Lung (tissue), 11 donors: ENCODE measurements at regions not wholly inside any gene's neighbourhood (a gene's known extent, or its start where the extent isn't known, plus 50 kb on each side); places are given as distances from the start of the nearest gene placed in this dataset.
"Not testable (repeated sequence)": the region's sequence is repeated elsewhere in the genome, so short reads cannot be mapped to it uniquely, and the experiment has no call there.

Experiments used
- ATAC-seq: fragments of 200-7000 bp; cut with Tn5 transposase; one replicate; pipeline ENCODE4 v1.9.1; 2020; ENCODE audit warnings: moderate number of reproducible peaks; ENCODE audit not compliant: insufficient read depth, low FRiP score
- DNase-seq, 3 donors: peaks; one replicate each; pipeline ENCODE4 v3.0.0-alpha.2; 2013 to 2017
- H3K27ac ChIP-seq, 2 donors: one replicate each; pipeline ENCODE4 v1.5.1; 2013; ENCODE audit warnings: mild to moderate bottlenecking in 2 of 2, moderate library complexity in 2 of 2, control low read depth in 1 of 2, inconsistent platforms in 1 of 2, low read depth in 1 of 2, low read length in 1 of 2
- H3K27me3 ChIP-seq, 3 donors: one replicate each; pipeline ENCODE4 v1.5.1; 2013; ENCODE audit warnings: low read length in 2 of 3; ENCODE audit not compliant: control insufficient read depth in 3 of 3, insufficient read depth in 3 of 3
- H3K36me3 ChIP-seq, 4 donors: one replicate each; pipeline ENCODE4 v1.5.1; 2013; ENCODE audit warnings: low read length in 4 of 4, mild to moderate bottlenecking in 1 of 4, moderate library complexity in 1 of 4; ENCODE audit not compliant: control insufficient read depth in 4 of 4, insufficient read depth in 4 of 4
- H3K4me1 ChIP-seq, 5 donors: one replicate each; pipeline ENCODE4 v1.5.1; 2013; ENCODE audit warnings: low read length in 5 of 5, mild to moderate bottlenecking in 2 of 5, moderate library complexity in 1 of 5; ENCODE audit not compliant: control insufficient read depth in 5 of 5, insufficient read depth in 5 of 5
- H3K4me3 ChIP-seq: one replicate; pipeline ENCODE4 v1.5.1; 2013; ENCODE audit warnings: mild to moderate bottlenecking, control low read depth, moderate library complexity
- H3K9ac ChIP-seq, 2 donors: one replicate each; pipeline ENCODE4 v1.5.1; 2013; ENCODE audit warnings: low read length in 2 of 2, control low read depth in 1 of 2; ENCODE audit not compliant: insufficient read depth in 1 of 2
- H3K9me3 ChIP-seq, 4 donors: one replicate each; pipeline ENCODE4 v1.5.1; 2013; ENCODE audit warnings: low read length in 3 of 4, mild to moderate bottlenecking in 1 of 4, moderate library complexity in 1 of 4; ENCODE audit not compliant: control insufficient read depth in 4 of 4, insufficient read depth in 3 of 4
- WGBS, 2 donors: extraction: QIAGEN DNeasy Blood & Tissue Kit; methylation state at CpG; one replicate each; pipeline ENCODE4 v1.1.7; 2013; 5-methylcytosine and 5-hydroxymethylcytosine counted together
- TF ChIP-seq, protein P1 (sequence below): IDR thresholded peaks from 2 replicates; pipeline ENCODE4 v1.5.1; 2012; ENCODE audit warnings: mild to moderate bottlenecking; ENCODE audit errors: control extremely low read depth, extremely low read depth
- donor health status: control.
- donor health status: control.
- donor health status: Bipolar disorder and iron deficiency.
- donor health status: healthy.
- donor health status: DM: yes; HTN: yes; CAD: no.

GRCh38 chr2:183773775-183774174 is 649.5 kb downstream of the NUP35 start:
- no peaks in the 10 kb centered on the region for H3K36me3 ChIP-seq
- no peak for DNase-seq
- WGBS, 2 donors = 73 to 82% methylated on average over 3 of the region's 3 CpGs
- no peak for ATAC-seq
- no peaks in the 10 kb centered on the region for H3K27me3 ChIP-seq
- no peak overlapping the region for H3K27ac ChIP-seq
- peaks cover 0 to 2% (median 0%) of the 10 kb centered on the region in 4 donors for H3K9me3 ChIP-seq
- TF ChIP-seq, protein P1, sequence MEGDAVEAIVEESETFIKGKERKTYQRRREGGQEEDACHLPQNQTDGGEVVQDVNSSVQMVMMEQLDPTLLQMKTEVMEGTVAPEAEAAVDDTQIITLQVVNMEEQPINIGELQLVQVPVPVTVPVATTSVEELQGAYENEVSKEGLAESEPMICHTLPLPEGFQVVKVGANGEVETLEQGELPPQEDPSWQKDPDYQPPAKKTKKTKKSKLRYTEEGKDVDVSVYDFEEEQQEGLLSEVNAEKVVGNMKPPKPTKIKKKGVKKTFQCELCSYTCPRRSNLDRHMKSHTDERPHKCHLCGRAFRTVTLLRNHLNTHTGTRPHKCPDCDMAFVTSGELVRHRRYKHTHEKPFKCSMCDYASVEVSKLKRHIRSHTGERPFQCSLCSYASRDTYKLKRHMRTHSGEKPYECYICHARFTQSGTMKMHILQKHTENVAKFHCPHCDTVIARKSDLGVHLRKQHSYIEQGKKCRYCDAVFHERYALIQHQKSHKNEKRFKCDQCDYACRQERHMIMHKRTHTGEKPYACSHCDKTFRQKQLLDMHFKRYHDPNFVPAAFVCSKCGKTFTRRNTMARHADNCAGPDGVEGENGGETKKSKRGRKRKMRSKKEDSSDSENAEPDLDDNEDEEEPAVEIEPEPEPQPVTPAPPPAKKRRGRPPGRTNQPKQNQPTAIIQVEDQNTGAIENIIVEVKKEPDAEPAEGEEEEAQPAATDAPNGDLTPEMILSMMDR = no peak
- no peaks in the 10 kb centered on the region for H3K4me1 ChIP-seq
- no peak overlapping the region for H3K4me3 ChIP-seq
- no peak overlapping the region for H3K9ac ChIP-seq

GRCh38 chr2:183780072-183780471 is 655.8 kb downstream of the NUP35 start:
- ATAC-seq = no peak

DNA sequence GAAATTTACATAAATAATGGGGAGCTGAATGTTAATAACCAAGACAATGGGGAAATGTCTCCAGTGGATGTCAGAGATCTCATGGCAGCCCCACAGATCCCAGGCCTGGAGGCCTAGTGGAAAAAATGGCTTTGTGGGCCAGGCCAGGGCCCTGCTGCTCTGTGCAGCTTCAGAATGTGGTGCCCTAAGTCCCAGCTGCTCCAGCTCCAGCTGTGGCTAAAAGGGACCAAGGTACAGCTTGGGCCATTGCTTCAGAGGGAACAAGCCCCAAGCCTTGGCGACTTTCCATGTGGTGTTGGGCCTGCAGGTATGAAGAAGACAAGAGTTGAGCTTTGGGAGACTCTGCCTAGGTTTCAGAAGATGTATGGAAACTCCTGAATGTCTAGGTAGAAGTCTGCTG is 658.2 kb downstream of the NUP35 start:
- Histone ChIP-seq H3K36me3 (no peaks in the 10 kb centered on the region), H3K4me3 (no peak overlapping the region), H3K9ac (no peak overlapping the region), H3K27ac (no peak overlapping the region), H3K27me3 (no peaks in the 10 kb centered on the region), H3K9me3 (no peaks in the 10 kb centered on the region), H3K4me1 (no peaks in the 10 kb centered on the region)
- ATAC-seq (no peak), DNase-seq (no peak)
- TF ChIP-seq, protein P1 = no peak
- 44 to 46% methylated on average over 1 of the region's 1 CpG for WGBS, 2 donors

More at GRCh38 chr2:183780072-183780471, 655.8 kb downstream of the NUP35 start:
- no peaks in the 10 kb centered on the region for H3K9me3 ChIP-seq
- TF ChIP-seq, protein P1 = no peak
- H3K4me3 ChIP-seq = no peak overlapping the region
- no peak overlapping the region for H3K27ac ChIP-seq
- DNase-seq = no peak
- WGBS, 2 donors = 44 to 86% methylated on average over 2 of the region's 2 CpGs
- H3K4me1 ChIP-seq = no peaks in the 10 kb centered on the region
- no peaks in the 10 kb centered on the region for H3K36me3 ChIP-seq
- no peak overlapping the region for H3K9ac ChIP-seq
- no peaks in the 10 kb centered on the region for H3K27me3 ChIP-seq

DNA sequence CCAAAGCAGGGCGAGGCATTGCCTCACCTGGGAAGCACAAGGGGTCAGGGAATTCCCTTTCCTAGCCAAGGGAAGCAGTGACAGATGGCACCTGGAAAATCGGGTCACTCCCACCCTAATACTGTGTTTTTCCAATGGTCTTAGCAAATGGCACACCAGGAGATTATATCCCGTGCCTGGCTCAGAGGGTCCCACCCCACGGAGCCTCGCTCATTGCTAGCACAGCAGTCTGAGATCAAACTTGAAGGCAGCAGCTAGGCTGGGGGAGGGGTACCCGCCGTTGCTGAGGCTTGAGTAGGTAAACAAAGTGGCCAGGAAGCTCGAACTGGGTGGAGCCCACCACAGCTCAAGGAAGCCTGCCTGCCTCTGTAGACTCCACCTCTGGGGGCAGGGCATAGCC is 664.6 kb downstream of the NUP35 start:
- H3K4me3 ChIP-seq, H3K4me1 ChIP-seq, H3K27ac ChIP-seq, H3K27me3 ChIP-seq, H3K9ac ChIP-seq, H3K36me3 ChIP-seq, ATAC-seq, DNase-seq: not testable (repeated sequence)
- peaks cover 0 to 11% (median 0%) of the 10 kb centered on the region in 4 donors for H3K9me3 ChIP-seq
- 78 to 81% methylated on average over 8 of the region's 8 CpGs for WGBS, 2 donors

DNA sequence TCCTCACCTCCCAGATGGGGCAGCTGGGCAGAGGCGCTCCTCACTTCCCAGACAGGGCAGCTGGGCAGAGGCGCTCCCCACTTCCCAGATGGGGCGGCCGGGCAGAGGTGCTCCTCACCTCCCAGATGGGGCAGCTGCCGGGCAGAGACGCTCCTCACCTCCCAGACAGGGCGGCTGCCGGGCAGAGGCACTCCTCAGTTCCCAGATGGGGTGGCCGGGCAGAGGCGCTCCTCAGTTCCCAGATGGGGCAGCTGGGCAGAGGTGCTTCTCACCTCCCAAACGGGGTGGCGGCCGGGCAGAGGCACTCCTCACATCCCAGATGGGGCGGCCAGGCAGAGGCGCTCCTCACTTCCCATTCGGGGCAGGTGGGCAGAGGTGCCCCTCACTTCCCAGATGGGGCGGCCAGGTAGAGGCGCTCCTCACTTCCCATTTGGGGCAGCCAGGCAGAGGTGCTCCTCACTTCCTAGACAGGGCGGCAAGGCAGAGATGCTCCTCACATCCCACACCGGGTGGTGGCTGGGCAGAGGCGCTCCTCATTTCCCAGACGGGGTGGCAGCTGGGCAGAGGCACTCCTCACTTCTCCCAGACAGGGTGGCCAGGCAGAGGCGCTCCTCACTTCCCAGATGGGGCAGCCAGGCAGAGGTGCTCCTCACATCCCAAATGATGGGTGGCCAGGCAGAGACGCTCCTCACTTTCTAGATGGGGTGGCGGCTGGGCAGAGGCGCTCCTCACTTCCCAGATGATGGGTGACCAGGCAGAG is 668.1 kb downstream of the NUP35 start:
- WGBS, 2 donors = 96% methylated on average over 26 of the region's 26 CpGs
- not testable (repeated sequence) for DNase-seq

More for the DNA sequence above, 668.1 kb downstream of the NUP35 start:
- H3K27ac ChIP-seq, H3K36me3 ChIP-seq, H3K4me1 ChIP-seq, H3K4me3 ChIP-seq, ATAC-seq, H3K9ac ChIP-seq, H3K27me3 ChIP-seq: not testable (repeated sequence)
- H3K9me3 ChIP-seq = peaks cover 0 to 11% (median 0%) of the 10 kb centered on the region in 4 donors
